ENCODE measurements at regions not wholly inside any gene's neighbourhood (a gene's known extent, or its start where the extent isn't known, plus 50 kb on each side); places are given as distances from the start of the nearest gene placed in this dataset.

DNA sequence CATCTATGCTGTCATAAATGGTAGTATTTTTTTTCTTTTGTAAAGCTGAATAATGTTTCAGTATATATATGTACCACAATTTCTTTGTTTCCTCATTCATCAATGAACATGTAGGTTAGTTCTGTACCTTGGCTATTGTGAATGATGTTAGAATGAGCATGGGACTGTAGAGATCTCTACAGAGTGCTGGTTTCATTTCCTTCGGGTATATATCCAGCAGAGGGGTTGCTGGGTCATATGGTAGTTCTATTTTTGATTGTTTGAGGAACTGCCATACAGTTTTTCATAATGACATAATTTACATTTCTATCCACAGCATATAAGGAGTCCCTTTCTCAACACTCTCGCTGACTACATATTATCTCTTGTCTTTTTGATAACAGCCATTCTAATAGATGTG, 243.5 kb downstream of the CDH7 start:
- no peak for DNase-seq

GRCh38 chr18:65990944-65991708, 240.3 kb downstream of the CDH7 start:
- DNase-seq: peak; percentile 5

- DNase-seq: no peak
These were observed 239.4 kb downstream of the CDH7 start for GRCh38 chr18:65990174-65990690.

GRCh38 chr18:65988972-65989371, 238.2 kb downstream of the CDH7 start:
- no peak for DNase-seq

- no peak for DNase-seq
These were observed 237.6 kb downstream of the CDH7 start for GRCh38 chr18:65988386-65988785.

DNA sequence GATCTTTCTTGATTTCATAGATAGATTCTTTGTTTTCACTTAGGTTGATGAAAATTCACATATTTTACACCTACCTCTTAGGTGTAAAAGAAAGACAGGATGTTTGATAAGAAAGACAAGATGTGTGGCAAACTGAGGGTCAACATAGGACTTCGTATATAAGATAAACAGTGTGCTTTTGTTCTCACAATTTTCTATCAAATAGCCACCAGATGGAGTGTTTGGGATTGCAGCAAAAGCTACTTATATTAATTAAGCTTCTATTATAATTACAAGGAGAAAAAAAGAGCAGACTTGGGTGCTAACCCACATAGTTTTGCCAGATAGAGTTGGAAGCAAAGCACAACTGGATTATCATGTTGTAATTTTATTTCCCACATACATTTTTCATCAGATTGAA, 232.9 kb downstream of the CDH7 start:
- no peak for DNase-seq

GRCh38 chr18:65975536-65975935, 224.7 kb downstream of the CDH7 start:
- no peak for DNase-seq

DNA sequence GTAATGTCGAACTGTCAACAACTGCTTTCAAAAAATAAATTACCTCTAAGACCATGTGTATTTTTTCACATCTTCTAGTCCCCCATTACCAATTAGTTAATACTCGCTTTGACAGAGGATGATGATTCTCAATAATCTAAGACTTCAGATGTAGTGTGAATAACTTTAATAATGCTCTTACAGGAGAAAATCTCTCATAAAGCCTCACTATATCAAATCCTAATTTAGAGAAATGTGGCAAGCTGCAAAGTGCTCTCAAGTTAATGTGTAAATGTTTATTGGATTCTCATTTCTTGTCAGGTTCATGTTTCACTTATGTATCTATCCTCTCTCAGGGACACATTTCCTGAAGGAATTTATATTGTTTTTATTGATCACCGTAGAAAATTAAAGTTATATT, 223.9 kb downstream of the CDH7 start:
- no peak for DNase-seq

DNA sequence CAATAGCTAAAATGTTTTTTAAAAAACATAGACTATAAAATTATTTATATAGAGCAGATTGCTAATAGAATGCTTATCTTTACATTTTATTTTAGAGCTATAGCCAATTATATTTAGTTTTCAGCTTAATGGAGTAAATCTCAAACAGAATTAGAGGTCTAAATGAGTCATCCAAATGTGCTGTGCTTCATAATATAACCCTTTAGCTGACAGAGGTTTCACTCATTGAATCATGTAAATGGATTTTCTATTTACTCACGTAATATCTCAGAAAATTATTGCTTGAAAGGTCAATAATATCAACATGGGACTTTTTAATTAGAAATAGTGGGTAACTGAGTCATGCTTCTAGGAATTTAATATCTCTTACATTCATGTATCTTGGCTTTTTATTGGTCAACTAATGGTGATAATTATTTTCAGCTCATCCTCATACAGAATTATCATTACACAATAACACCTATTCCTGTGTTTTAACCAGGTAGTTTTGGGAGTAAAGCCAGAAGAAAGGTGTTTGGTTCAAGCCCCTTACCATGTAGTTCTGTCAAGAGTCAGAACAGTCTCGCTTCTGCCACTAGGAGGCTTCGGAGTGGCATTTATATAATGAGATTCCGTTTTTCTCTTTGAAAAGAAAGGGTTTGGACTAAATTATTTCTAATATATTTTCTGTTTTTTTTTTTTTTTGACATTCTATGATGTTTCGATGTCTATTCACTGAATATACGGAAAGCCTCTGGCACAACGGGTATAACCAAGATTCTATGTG, 217.6 kb downstream of the CDH7 start:
- DNase-seq: no peak

GRCh38 chr18:65955747-65956146, 204.9 kb downstream of the CDH7 start:
- DNase-seq: no peak

DNA sequence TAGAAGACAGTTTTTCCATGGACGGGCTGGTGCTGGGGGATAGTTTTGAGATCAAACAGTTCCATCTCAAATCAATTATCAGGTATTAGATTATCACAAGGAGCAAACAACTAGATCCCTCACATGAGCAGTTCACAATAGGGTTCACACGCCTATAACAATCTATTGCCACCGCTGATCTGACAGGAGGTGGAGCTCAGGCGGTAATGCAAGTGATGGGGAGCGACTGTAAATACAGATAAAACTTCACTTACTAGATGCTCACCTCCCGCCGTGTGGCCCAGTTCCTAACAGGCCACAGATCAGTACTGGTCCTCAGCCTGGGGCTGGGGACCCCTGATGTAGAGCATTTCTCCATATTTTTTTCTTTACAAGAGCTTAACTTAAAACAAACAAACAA, 203.6 kb downstream of the CDH7 start:
- DNase-seq: no peak

DNA sequence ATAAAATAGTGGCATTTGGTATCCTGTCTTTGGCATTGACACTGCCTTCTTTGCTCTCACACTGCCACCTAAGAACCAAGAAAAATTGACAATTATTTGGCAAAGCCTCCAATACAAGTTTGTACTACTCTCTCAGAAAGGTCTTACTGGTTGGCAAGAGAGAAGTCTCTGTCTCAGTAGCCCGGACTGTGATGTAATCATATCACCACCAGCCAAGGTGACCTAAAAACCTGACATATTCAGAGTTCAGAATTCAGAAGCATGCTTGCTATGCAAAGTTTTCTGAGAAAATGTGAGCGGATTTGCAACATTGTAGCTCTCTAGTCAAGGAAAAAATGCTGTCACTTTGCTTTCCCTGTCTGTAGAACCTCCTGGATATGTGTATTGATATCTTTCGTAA, 196.0 kb downstream of the CDH7 start:
- no peak for DNase-seq

GRCh38 chr18:65943268-65943667, 192.5 kb downstream of the CDH7 start:
- DNase-seq: no peak

DNA sequence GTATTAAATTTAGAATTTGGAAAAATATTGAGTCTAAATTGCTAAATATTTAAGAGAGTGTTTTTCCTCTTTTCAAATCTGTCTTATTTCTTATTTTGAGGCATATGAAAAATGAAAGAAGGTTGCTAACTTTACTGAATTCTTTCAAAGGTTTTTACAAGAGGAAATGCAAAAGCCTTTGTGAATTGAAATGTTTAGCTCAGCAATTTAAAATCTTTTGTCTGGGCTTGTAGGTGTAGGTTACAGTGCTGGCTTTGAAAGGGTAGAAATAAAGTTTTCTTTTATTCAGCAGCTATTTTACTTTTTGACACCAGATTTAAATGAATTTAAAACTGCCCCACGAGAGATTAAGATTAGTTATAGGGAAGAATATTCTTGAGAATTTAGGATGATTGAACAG, 192.0 kb downstream of the CDH7 start:
- DNase-seq: no peak

GRCh38 chr18:65942104-65942503, 191.3 kb downstream of the CDH7 start:
- DNase-seq: no peak

- DNase-seq: no peak
These were observed 190.7 kb downstream of the CDH7 start for GRCh38 chr18:65941482-65941881.

Measured in NCI-H1105 (cell line).